Cardiac fibroblast (primary cell): ENCODE measurements at regions not wholly inside any gene's neighbourhood (a gene's known extent, or its start where the extent isn't known, plus 50 kb on each side); places are given as distances from the start of the nearest gene placed in this dataset.

ENCODE experiments used
- DNase-seq, 2 donors: peaks; one replicate each; pipeline versions ENCODE4 v3.0.0 to v3.0.0-alpha.2; 2010; ENCODE audit warnings: low read depth in 2 of 2
- H3K4me3 ChIP-seq, 2 donors: replicated peaks in 1 of 2; 1 replicate in 1 of 2; 2 replicates in 1 of 2; pipeline ENCODE4 v1.5.1; 2011; ENCODE audit warnings: low read depth in 2 of 2, low read length in 2 of 2, mild to moderate bottlenecking in 2 of 2, moderate library complexity in 1 of 2
- TF ChIP-seq, protein P1 (sequence below): IDR thresholded peaks from one replicate; pipeline ENCODE4 v1.5.1; 2011; ENCODE audit warnings: low read depth, mild to moderate bottlenecking, low read length, inconsistent platforms

DNA sequence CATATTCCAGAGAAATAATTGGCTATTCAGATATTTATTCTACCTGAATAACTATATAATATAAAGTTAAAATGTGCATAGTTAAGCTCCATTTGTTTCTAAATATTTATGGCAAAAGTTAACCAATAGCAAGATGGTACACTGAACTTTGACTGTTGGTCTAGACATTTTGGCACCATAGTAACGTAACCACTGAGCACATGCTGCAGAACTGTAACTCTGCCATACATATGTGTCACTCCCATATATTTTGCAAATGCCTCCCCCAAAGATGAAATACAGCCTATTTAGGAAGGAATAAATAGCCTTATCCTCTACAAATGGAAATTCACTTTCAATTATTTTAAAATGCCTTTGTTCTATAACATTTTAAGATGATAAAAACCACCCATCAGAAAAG is 424.9 kb downstream of the CENPC start:
- no peak overlapping the region for H3K4me3 ChIP-seq
- TF ChIP-seq, protein P1, sequence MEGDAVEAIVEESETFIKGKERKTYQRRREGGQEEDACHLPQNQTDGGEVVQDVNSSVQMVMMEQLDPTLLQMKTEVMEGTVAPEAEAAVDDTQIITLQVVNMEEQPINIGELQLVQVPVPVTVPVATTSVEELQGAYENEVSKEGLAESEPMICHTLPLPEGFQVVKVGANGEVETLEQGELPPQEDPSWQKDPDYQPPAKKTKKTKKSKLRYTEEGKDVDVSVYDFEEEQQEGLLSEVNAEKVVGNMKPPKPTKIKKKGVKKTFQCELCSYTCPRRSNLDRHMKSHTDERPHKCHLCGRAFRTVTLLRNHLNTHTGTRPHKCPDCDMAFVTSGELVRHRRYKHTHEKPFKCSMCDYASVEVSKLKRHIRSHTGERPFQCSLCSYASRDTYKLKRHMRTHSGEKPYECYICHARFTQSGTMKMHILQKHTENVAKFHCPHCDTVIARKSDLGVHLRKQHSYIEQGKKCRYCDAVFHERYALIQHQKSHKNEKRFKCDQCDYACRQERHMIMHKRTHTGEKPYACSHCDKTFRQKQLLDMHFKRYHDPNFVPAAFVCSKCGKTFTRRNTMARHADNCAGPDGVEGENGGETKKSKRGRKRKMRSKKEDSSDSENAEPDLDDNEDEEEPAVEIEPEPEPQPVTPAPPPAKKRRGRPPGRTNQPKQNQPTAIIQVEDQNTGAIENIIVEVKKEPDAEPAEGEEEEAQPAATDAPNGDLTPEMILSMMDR, result no peak
- DNase-seq, result no peak

DNA sequence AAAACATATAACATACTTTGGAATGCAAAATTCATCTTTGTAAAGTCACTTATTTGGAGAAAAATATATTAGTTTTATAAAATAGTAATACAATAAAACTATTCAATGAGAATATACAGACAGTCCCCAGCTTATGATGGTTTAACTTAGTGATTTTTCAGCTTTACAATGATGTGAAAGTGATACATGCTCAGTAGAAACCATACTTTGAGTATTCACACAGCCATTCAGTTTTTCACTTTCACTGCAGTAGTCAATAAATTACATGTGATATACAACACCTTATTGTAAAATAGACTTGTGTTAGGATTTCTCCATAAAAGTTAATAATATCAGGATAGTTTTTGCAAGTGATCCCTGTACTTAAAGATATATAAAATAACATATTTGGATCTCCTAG is 436.0 kb downstream of the CENPC start:
- TF ChIP-seq, protein P1, result no peak
- H3K4me3 ChIP-seq, result no peak overlapping the region
- DNase-seq, result no peak

DNA sequence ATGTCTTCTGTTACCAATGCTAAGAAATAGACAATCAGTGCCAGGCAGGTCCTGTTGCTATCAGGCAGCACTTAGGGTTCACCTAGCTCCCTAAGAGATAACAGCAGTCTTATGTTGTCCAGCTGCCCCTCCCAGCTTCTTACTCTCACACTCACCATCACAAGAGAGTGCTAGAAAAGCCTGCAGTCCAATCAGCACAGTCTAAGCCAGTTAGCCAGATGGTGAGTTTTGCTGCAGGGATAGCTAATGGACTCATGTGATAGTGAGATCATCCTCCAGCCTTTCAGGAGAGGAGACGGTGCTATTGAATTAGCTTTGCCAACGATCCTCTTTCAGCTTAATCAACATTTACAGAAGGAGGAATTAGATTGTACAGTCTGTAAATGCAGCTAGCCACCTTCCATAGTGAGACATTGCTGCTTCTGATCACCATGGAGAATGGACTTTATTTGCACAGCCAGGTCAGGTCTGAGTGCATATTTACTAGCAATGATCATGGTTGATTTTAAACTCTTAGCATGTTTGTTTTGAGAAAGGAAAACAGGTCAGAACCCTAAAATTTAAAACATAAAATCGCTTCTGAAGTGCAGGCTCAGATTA is 438.3 kb downstream of the CENPC start:
- no peak for DNase-seq
- no peak overlapping the region for H3K4me3 ChIP-seq
- TF ChIP-seq, protein P1, result no peak

DNA sequence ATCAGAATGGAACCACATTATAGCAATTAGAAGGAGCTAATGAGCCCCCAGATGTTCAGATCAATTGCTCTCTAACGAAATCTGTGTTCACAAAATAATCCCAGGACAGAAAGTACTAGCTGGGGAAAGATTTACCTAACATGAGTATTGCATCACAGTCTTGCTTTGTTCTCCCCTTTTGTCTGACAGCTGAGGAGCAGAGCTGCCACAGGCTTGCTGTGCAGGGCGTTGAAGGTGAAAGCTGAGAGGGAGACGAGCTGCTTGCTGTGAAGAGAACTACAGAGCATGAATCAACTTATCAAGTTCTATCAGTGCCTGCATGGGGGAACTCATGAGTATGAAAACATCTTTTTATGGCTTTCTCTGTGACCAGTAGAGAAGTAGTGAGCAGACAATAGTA is 441.2 kb downstream of the CENPC start:
- DNase-seq, result no peak
- H3K4me3 ChIP-seq, result no peak overlapping the region
- TF ChIP-seq, protein P1, result no peak

DNA sequence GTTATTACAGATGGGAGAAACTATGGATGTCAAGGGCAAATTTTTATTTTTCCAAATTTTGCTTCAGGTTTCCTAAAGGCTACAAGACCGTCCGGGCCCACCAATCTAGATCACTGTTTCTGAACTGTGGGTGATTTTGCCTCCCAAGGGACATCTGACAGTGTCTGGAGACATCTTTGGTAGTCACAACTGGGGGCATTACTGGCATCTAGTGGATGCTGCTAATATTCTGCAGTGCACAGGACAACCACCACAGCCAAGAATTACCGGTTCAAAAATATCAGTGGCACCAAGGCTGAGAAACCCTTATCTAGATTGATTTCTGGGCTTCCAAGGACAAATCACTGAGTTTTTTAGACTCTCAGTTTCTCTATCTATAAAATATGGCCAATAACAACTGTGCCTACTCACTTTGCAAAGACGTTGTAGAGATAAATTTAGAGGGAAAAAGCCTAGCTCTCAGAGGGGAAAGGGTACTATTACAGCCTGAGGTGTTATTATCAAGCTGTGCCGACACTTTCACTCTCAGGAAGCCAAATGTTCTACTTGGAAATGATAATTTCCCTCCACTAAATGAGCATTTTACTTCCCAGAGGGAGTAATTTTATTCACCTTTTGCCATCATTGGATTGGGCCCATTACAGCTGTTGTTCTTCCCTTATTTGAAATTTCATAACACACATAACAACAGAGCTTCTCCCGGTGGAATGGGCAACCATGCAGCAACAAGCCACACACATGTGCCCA is 442.1 kb downstream of the CENPC start:
- no peak for DNase-seq
- TF ChIP-seq, protein P1, result no peak
- no peak overlapping the region for H3K4me3 ChIP-seq

DNA sequence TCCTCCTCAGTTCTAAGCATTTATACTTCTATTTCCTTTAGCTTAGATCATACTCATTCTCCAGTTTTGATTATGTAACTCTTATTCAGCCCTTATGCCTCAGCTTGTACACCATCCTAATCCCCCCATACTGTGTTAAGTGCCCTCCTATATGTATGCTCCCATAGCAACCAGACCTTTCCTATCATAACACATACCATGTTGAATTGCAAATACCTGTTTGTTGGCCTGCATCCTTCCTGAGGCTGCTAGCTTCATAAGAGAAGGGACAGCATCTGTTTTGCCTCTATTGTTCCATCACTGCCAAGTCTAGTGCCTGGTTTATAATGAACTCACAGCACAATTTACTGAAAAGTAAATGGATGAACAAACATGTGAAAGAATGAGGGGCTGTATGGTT is 443.7 kb downstream of the CENPC start:
- TF ChIP-seq, protein P1, result no peak
- H3K4me3 ChIP-seq, result no peak overlapping the region
- no peak for DNase-seq
